HCT116 (cell line): ENCODE measurements at regions not wholly inside any gene's neighbourhood (a gene's known extent, or its start where the extent isn't known, plus 50 kb on each side); places are given as distances from the start of the nearest gene placed in this dataset.

Experiments
- ELF1 ChIP-seq: IDR thresholded peaks from 2 replicates; pipeline ENCODE4 v1.6.1; 2012; ENCODE audit warnings: low read depth, borderline replicate concordance
- FOSL1 ChIP-seq: IDR thresholded peaks from 2 replicates; pipeline ENCODE4 v1.6.1; 2012; ENCODE audit warnings: low read depth
- SIN3A ChIP-seq: IDR thresholded peaks from 2 replicates; pipeline ENCODE4 v1.6.1; 2012; ENCODE audit warnings: low read depth
- TF ChIP-seq, protein P1 (sequence below), 3 experiments: fragments of 200-600 bp in 1 of 3; sonication (generic) in 1 of 3; IDR thresholded peaks in 2 of 3; conservative IDR thresholded peaks in 1 of 3; 2 replicates each; pipeline ENCODE4 v1.5.1; 2012 to 2017; ENCODE audit warnings: low read depth in 2 of 3, low read length in 2 of 3, antibody characterized with exemption in 1 of 3, borderline replicate concordance in 1 of 3, control low read depth in 1 of 3, mild to moderate bottlenecking in 1 of 3, mixed read lengths in 1 of 3, mixed run types in 1 of 3, moderate library complexity in 1 of 3; ENCODE audit not compliant: insufficient read depth in 1 of 3

DNA sequence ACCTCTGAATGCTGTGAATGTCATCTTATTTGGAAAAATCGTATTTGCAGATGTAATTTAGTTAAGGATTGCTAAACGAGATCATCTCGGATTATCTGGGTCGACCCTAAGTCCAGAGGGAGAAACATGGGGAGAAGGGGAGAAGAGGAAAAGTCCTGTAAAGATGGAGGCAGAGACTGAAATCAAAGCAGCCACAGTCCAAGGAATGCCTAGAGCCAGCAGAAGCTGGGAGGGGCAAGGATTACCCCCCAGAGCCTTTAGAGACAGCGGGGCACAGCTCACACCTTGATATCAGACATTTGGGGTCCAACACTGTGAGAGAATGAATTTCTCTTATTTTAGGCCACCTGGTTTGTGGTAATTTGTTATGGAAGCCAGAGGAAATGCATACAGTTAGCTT, 104.9 kb upstream of the YPEL5 start:
- TF ChIP-seq SIN3A, result no peak
- TF ChIP-seq, protein P1, sequence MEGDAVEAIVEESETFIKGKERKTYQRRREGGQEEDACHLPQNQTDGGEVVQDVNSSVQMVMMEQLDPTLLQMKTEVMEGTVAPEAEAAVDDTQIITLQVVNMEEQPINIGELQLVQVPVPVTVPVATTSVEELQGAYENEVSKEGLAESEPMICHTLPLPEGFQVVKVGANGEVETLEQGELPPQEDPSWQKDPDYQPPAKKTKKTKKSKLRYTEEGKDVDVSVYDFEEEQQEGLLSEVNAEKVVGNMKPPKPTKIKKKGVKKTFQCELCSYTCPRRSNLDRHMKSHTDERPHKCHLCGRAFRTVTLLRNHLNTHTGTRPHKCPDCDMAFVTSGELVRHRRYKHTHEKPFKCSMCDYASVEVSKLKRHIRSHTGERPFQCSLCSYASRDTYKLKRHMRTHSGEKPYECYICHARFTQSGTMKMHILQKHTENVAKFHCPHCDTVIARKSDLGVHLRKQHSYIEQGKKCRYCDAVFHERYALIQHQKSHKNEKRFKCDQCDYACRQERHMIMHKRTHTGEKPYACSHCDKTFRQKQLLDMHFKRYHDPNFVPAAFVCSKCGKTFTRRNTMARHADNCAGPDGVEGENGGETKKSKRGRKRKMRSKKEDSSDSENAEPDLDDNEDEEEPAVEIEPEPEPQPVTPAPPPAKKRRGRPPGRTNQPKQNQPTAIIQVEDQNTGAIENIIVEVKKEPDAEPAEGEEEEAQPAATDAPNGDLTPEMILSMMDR (IDR thresholded peaks at IDR 0.05 in 2 of 3, conservative IDR thresholded peaks at IDR 0.05 in 1 of 3; ENCODE audit: borderline replicate concordance in 1 of 3, insufficient read depth in 1 of 3, low read depth in 2 of 3, low read length in 2 of 3), result no peak
- TF ChIP-seq ELF1, result no peak
- no peak for TF ChIP-seq FOSL1
